Psoas muscle (tissue), 7 donors: ENCODE measurements at regions not wholly inside any gene's neighbourhood (a gene's known extent, or its start where the extent isn't known, plus 50 kb on each side); places are given as distances from the start of the nearest gene placed in this dataset.

Experiments used
- ATAC-seq, 4 donors: fragments of 200-7000 bp; cut with Tn5 transposase; one replicate each; pipeline ENCODE4 v1.9.1; 2020; ENCODE audit warnings: moderate library complexity in 3 of 4, mild to moderate bottlenecking in 2 of 4
- DNase-seq, 2 donors: peaks; one replicate each; pipeline ENCODE4 v3.0.0-alpha.2; 2020
- H3K27ac ChIP-seq: fragments of 200-600 bp; one replicate; pipeline ENCODE4 v1.8.0; 2022
- H3K27me3 ChIP-seq, 3 donors: fragments of 200-600 bp in 1 of 3; one replicate each; pipeline versions ENCODE4 v1.6.1 to v1.8.0; 2013 to 2022; ENCODE audit warnings: low read length in 2 of 3, mild to moderate bottlenecking in 2 of 3, moderate library complexity in 1 of 3; ENCODE audit not compliant: insufficient read depth in 3 of 3
- H3K36me3 ChIP-seq, 2 donors: fragments of 200-600 bp in 1 of 2; one replicate each; pipeline versions ENCODE4 v1.6.1 to v1.8.0; 2013 to 2022; ENCODE audit warnings: low read depth in 1 of 2, mild to moderate bottlenecking in 1 of 2, moderate library complexity in 1 of 2; ENCODE audit not compliant: insufficient read depth in 1 of 2
- H3K4me1 ChIP-seq: fragments of 200-600 bp; one replicate; pipeline ENCODE4 v1.8.0; 2022
- H3K4me3 ChIP-seq: fragments of 200-600 bp; one replicate; pipeline ENCODE4 v1.8.0; 2022; ENCODE audit warnings: mild to moderate bottlenecking
- H3K9me3 ChIP-seq: fragments of 200-600 bp; one replicate; pipeline ENCODE4 v1.8.0; 2022
- WGBS, 3 donors: extraction: QIAGEN DNeasy Blood & Tissue Kit; methylation state at CpG; one replicate each; pipeline versions ENCODE4 v1.1.6 to v1.1.7; 2013; 5-methylcytosine and 5-hydroxymethylcytosine counted together
- intact Hi-C, 2 donors: fragments of 100-400 bp; cut with DNase I; formaldehyde crosslinking; loops; one replicate each; pipeline versions ENCODE4 v1.11.0 to v1.14.2; 2022
- TF ChIP-seq, protein P1 (sequence below): fragments of 200-600 bp; IDR thresholded peaks from one replicate; pipeline ENCODE4 v1.8.0; 2022; ENCODE audit warnings: antibody characterized with exemption
- donor health status: healthy with polysubstance abuse.
- donor health status: DM: no; HTN: no; CAD: no; lungs with moderate emphysema.
- donor health status: Bipolar disorder and iron deficiency.
- donor health status: healthy.
- donor health status: DM: yes; HTN: yes; CAD: no.
- donor health status: DM: no; HTN: no; CAD: no.
- donor health status: DM: yes; HTN: yes; CAD: no.

DNA sequence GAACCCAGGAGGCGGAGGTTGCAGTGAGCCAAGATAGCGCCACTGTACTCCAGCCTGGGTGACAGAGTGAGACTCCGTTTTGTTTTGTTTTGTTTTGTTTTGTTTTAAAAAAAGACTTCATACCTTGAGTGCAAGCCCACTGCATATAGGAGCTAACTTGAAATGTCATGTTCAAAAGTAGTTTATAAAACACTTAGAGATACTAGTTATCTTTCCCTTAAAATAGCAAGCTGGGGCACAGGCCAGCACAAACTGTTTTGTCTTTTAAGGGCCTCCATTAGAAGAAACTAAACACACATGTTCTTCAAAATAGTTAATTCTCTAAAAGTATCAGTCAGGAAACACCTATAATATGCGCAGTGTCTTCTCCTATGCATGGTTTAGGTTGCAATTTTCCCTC, 505.1 kb upstream of the TMPRSS15 start:
- no peaks in the 10 kb centered on the region for H3K9me3 ChIP-seq

DNA sequence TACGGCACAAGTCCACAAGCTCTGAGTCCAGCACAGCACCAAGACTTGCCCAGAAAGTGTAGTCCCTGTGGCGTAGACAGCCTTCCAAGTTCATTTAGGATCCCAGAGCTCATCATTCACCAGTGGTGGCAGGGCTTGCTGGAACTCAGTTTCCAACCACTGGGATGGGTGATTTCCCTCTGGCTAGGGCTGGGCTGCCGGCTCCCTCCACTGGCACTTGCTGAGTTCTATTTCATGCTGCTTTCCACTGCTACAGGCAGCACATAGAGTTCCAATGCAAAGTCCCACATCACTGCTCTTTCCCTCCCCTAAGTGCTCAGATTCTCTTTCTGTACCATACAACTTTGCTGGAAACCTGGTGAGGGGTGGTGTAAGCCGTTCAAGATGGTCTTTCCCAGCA, 510.3 kb upstream of the TMPRSS15 start:
- TF ChIP-seq, protein P1, sequence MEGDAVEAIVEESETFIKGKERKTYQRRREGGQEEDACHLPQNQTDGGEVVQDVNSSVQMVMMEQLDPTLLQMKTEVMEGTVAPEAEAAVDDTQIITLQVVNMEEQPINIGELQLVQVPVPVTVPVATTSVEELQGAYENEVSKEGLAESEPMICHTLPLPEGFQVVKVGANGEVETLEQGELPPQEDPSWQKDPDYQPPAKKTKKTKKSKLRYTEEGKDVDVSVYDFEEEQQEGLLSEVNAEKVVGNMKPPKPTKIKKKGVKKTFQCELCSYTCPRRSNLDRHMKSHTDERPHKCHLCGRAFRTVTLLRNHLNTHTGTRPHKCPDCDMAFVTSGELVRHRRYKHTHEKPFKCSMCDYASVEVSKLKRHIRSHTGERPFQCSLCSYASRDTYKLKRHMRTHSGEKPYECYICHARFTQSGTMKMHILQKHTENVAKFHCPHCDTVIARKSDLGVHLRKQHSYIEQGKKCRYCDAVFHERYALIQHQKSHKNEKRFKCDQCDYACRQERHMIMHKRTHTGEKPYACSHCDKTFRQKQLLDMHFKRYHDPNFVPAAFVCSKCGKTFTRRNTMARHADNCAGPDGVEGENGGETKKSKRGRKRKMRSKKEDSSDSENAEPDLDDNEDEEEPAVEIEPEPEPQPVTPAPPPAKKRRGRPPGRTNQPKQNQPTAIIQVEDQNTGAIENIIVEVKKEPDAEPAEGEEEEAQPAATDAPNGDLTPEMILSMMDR: no peak
- intact Hi-C loops: no loop called here
- H3K4me3 ChIP-seq: no peak overlapping the region
- H3K9me3 ChIP-seq: no peaks in the 10 kb centered on the region
- WGBS, 3 donors: 79 to 86% (median 80%) methylated on average over 4 of the region's 4 CpGs
- H3K27ac ChIP-seq: no peak overlapping the region
- ATAC-seq (no peak), DNase-seq (no peak)
- no peaks in the 10 kb centered on the region for H3K4me1 ChIP-seq
- H3K27me3 ChIP-seq: no peaks in the 10 kb centered on the region
- no peaks in the 10 kb centered on the region for H3K36me3 ChIP-seq

More for the DNA sequence above, 505.1 kb upstream of the TMPRSS15 start:
- Histone ChIP-seq H3K27ac (no peak overlapping the region), H3K4me3 (no peak overlapping the region), H3K36me3 (no peaks in the 10 kb centered on the region), H3K4me1 (no peaks in the 10 kb centered on the region), H3K27me3 (no peaks in the 10 kb centered on the region)
- ATAC-seq: no peak
- 90 to 91% (median 91%) methylated on average over 4 of the region's 4 CpGs for WGBS, 3 donors
- intact Hi-C loops: no loop called here
- DNase-seq: no peak
- TF ChIP-seq, protein P1: no peak

DNA sequence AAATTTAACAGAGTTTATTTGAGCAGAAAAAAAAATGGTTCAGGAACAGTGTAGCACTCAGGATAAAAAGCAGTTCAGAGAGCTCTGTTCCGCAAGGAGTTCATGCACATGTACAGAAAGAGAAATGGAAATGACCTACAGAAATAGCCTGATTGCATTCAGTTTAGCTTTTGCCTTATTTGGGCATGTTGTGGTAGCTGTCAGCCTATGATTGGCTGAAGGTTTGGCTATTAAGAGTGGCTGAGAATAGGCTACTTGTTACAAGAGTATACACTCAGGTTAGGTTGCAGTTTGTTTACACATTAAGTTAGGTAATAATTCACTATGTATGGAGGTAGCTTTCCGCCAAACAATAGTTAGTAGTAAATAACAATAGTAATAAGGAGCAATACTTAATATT, 511.0 kb upstream of the TMPRSS15 start:
- no peaks in the 10 kb centered on the region for H3K9me3 ChIP-seq
- intact Hi-C loops: no loop called here
- ATAC-seq: no peak
- H3K36me3 ChIP-seq: no peaks in the 10 kb centered on the region
- 92 to 96% (median 94%) methylated on average over 2 of the region's 2 CpGs for WGBS, 3 donors
- DNase-seq: no peak
- H3K27ac ChIP-seq: no peak overlapping the region
- no peaks in the 10 kb centered on the region for H3K27me3 ChIP-seq
- TF ChIP-seq, protein P1: no peak
- H3K4me3 ChIP-seq: no peak overlapping the region
- H3K4me1 ChIP-seq: no peaks in the 10 kb centered on the region

DNA sequence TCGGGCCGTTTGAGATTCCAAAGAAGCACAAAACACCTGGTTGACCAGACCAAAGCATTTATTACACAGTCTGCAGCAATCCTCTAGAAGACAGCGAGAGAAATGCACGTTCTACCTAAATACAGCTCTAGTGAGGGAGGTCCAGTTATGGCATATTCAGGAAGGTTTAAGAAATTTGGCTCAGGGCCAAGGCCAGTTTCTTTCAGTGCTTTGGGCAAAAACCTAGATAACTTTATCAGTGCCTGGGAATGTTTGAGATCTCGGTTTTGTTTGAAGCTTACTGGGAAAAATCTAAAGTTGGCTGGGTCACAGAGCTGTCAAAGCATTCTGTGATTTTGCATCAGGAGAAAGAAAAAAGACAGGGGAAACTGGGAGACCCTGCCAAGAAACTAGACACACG, 514.0 kb upstream of the TMPRSS15 start:
- H3K4me1 ChIP-seq: no peaks in the 10 kb centered on the region
- intact Hi-C loops: no loop called here
- TF ChIP-seq, protein P1: no peak
- no peaks in the 10 kb centered on the region for H3K36me3 ChIP-seq
- no peak for ATAC-seq
- H3K9me3 ChIP-seq: no peaks in the 10 kb centered on the region
- H3K27ac ChIP-seq: no peak overlapping the region
- 64 to 75% (median 74%) methylated on average over 6 of the region's 6 CpGs for WGBS, 3 donors
- DNase-seq: no peak
- H3K27me3 ChIP-seq: no peaks in the 10 kb centered on the region
- no peak overlapping the region for H3K4me3 ChIP-seq

DNA sequence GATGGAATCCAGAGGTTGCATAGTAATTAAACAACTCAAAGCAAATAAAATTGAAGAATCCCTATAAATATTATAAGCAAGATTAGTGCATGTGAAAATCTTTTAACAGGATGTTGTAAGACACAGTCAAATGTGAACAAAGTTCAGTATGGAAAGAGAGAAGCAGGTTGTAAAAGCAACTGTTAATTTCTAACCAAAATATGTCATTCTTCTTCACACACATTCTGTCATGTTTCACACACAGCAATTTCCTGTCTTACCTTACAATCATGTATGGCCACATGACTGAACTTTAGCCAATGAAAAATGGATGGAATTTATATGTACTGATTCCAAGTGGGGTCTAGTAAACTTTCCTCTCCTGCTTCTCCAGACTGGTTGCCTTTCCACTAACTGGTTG, 527.7 kb upstream of the TMPRSS15 start:
- ATAC-seq (no peak), DNase-seq (no peak)
- no peaks in the 10 kb centered on the region for H3K27me3 ChIP-seq
- TF ChIP-seq, protein P1: no peak
- no peak overlapping the region for H3K4me3 ChIP-seq
- H3K27ac ChIP-seq: no peak overlapping the region
- H3K36me3 ChIP-seq: no peaks in the 10 kb centered on the region
- H3K4me1 ChIP-seq: no peaks in the 10 kb centered on the region
- no peaks in the 10 kb centered on the region for H3K9me3 ChIP-seq
- intact Hi-C loops: no loop called here
